T-helper 17 cell (primary cell): ENCODE measurements at regions not wholly inside any gene's neighbourhood (a gene's known extent, or its start where the extent isn't known, plus 50 kb on each side); places are given as distances from the start of the nearest gene placed in this dataset.

Experiments used
- ATAC-seq: fragments of 150-1000 bp; cut with Tn5 transposase; 2 replicates; pipeline ENCODE4 v1.10.0; 2021; ENCODE audit warnings: mild to moderate bottlenecking, moderate library complexity
- DNase-seq, 3 donors: peaks; one replicate each; pipeline versions ENCODE4 v3.0.0 to v3.0.0-alpha.2; 2020 to 2021
- H3K9me3 ChIP-seq: one replicate; pipeline ENCODE4 v1.7.0; 2013; ENCODE audit warnings: low read length, mild to moderate bottlenecking; ENCODE audit not compliant: control insufficient read depth, poor library complexity, severe bottlenecking
- H3K27ac Mint-ChIP-seq: one replicate; pipeline ENCODE4 v1.8.0; 2022; ENCODE audit warnings: mild to moderate bottlenecking, moderate library complexity, mixed read lengths
- H3K27me3 Mint-ChIP-seq: one replicate; pipeline ENCODE4 v1.8.0; 2022; ENCODE audit warnings: mixed read lengths
- H3K36me3 Mint-ChIP-seq: one replicate; pipeline ENCODE4 v1.8.0; 2022; ENCODE audit warnings: low read depth, mixed read lengths
- H3K4me1 Mint-ChIP-seq: one replicate; pipeline ENCODE4 v1.8.0; 2022; ENCODE audit warnings: mild to moderate bottlenecking, mixed read lengths
- H3K4me3 Mint-ChIP-seq: one replicate; pipeline ENCODE4 v1.8.0; 2022; ENCODE audit warnings: mild to moderate bottlenecking, moderate library complexity, mixed read lengths

GRCh38 chr2:11904029-11904428 lies 157.6 kb downstream of the LPIN1 start:
- Mint-ChIP-seq H3K36me3 (peaks cover 2% of the 10 kb centered on the region), H3K4me1 (peaks cover 4% of the 10 kb centered on the region), H3K27ac (peak overlapping the region; percentile 10), H3K4me3 (no peak overlapping the region), H3K27me3 (no peaks in the 10 kb centered on the region)
- DNase-seq (no peak), ATAC-seq (peak; percentile 61)
- no peaks in the 10 kb centered on the region for H3K9me3 ChIP-seq

- ATAC-seq (no peak), DNase-seq (no peak)
- Mint-ChIP-seq H3K4me1 (peaks cover 4% of the 10 kb centered on the region), H3K27ac (no peak overlapping the region), H3K4me3 (no peak overlapping the region), H3K27me3 (peaks cover 4% of the 10 kb centered on the region), H3K36me3 (peaks cover 2% of the 10 kb centered on the region)
- no peaks in the 10 kb centered on the region for H3K9me3 ChIP-seq
These were observed 158.5 kb downstream of the LPIN1 start for GRCh38 chr2:11904941-11905340.

DNA sequence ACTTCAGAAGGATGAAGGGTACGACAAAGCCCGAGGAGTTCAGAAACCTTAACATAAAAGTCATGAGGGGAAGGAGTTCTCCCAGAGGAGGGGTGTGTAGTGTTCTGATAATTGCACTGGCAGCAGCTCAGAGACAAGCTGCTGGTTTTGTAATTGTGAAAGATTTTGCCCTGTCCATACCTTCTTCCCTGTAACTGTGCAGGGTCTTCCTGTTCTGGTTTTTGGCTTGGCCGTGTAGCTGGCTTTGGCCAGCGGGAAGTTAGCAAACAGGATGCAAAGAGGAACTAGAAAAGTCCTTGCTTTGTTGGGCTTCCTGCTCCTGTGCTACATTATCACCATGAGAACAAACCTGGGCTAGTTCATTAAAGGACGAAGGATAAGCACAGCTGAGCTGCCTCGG lies 160.8 kb downstream of the LPIN1 start:
- DNase-seq (no peak), ATAC-seq (no peak)
- Mint-ChIP-seq H3K4me3 (no peak overlapping the region), H3K36me3 (no peaks in the 10 kb centered on the region), H3K27ac (no peak overlapping the region), H3K4me1 (no peaks in the 10 kb centered on the region), H3K27me3 (peaks cover 4% of the 10 kb centered on the region)
- no peaks in the 10 kb centered on the region for H3K9me3 ChIP-seq

GRCh38 chr2:11910971-11911370 lies 164.5 kb downstream of the LPIN1 start:
- no peaks in the 10 kb centered on the region for H3K4me1 Mint-ChIP-seq
- ATAC-seq (no peak), DNase-seq (no peak)
- peaks cover 2% of the 10 kb centered on the region for H3K36me3 Mint-ChIP-seq
- H3K27me3 Mint-ChIP-seq = peaks cover 4% of the 10 kb centered on the region
- no peak overlapping the region for H3K27ac Mint-ChIP-seq
- H3K9me3 ChIP-seq = no peaks in the 10 kb centered on the region
- H3K4me3 Mint-ChIP-seq = no peak overlapping the region

DNA sequence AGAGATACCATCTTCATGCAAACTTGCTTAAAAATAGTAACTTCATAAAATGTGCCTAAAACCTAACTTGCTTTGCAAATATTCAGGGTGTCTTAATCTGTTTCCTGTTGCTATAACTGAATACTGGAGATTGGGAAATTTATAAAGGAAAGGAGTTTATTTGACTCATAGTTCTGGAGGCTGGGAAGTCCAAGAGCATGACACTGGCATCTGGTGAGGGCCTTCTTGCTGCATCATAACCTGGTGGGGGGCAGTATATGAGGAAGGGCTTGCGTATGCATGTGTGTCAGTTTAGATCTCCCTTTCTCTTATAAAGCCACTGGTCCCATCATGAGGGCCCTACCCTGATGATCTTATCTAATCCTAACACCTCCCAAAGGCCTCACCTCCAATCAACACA lies 166.5 kb downstream of the LPIN1 start:
- no peak overlapping the region for H3K4me3 Mint-ChIP-seq
- H3K27me3 Mint-ChIP-seq = peaks cover 4% of the 10 kb centered on the region
- H3K9me3 ChIP-seq = no peaks in the 10 kb centered on the region
- DNase-seq (no peak), ATAC-seq (no peak)
- no peak overlapping the region for H3K27ac Mint-ChIP-seq
- H3K4me1 Mint-ChIP-seq = no peaks in the 10 kb centered on the region
- H3K36me3 Mint-ChIP-seq = peaks cover 2% of the 10 kb centered on the region

DNA sequence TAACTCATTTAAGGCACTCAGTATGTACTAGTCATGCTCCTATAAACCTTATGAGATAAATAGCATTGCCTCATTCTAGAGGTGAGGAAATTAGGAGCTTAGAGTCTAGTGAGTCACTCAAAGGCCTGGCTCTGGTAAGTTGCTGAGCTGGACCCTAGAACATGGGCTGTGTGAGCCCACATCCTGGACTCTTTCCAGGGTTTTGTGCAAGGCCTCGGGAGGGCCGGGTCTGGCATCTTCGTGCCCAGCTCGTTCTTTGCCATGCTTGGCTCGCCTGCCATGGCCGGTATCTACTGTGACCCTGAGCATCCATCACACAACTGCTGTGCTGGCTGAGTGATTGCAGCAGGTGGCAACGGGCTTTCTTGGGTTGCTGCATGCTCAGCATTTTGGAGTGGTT lies 168.0 kb downstream of the LPIN1 start:
- Mint-ChIP-seq H3K27ac (no peak overlapping the region), H3K4me3 (no peak overlapping the region), H3K36me3 (peaks cover 2% of the 10 kb centered on the region), H3K4me1 (no peaks in the 10 kb centered on the region), H3K27me3 (peaks cover 3% of the 10 kb centered on the region)
- no peaks in the 10 kb centered on the region for H3K9me3 ChIP-seq
- ATAC-seq (no peak), DNase-seq (no peak)

DNA sequence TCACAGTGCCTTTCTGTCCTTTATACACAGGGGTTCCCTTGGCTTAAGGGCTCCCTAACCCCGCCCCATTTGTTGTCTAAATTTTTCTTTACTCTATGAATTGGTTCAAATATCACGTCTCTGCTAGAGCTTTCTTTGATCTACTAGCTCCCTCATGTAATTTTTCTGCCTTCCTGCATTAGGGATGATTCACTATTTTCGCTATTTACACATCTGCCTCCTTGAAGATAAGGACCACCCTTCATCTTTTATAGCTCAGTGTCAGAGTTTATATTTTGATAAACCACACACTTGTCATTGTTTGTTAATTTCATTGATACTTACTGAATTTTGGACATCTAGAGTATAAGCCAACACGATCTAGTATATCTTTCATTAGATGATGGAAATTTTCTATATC lies 169.2 kb downstream of the LPIN1 start:
- Mint-ChIP-seq H3K4me1 (no peaks in the 10 kb centered on the region), H3K4me3 (no peak overlapping the region), H3K27ac (no peak overlapping the region), H3K36me3 (peaks cover 2% of the 10 kb centered on the region), H3K27me3 (no peaks in the 10 kb centered on the region)
- H3K9me3 ChIP-seq = no peaks in the 10 kb centered on the region
- DNase-seq (no peak), ATAC-seq (no peak)

DNA sequence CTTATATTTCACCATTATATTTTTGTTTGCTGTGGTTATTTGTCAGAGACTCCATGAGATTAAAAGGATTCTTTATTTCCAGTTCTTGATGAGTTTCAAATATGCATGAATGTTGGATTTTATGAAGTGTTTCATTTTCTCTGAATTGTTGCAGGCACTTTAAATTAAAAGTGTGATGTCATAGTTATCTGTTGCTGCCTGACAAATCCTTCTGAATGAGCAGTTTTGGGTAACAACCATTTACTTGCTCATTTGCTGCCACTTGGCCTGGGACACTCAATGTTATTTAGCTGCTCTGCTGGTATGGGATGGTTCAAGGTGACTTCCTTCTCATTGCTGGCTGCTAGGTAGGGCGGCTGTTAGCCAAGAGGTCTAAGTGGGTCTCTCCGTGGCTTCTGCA lies 173.5 kb downstream of the LPIN1 start:
- ATAC-seq (no peak), DNase-seq (no peak)
- H3K9me3 ChIP-seq = no peaks in the 10 kb centered on the region
- H3K4me3 Mint-ChIP-seq = no peak overlapping the region
- no peak overlapping the region for H3K27ac Mint-ChIP-seq
- peaks cover 10% of the 10 kb centered on the region for H3K27me3 Mint-ChIP-seq
- H3K36me3 Mint-ChIP-seq = peaks cover 4% of the 10 kb centered on the region
- peaks cover 2% of the 10 kb centered on the region for H3K4me1 Mint-ChIP-seq

DNA sequence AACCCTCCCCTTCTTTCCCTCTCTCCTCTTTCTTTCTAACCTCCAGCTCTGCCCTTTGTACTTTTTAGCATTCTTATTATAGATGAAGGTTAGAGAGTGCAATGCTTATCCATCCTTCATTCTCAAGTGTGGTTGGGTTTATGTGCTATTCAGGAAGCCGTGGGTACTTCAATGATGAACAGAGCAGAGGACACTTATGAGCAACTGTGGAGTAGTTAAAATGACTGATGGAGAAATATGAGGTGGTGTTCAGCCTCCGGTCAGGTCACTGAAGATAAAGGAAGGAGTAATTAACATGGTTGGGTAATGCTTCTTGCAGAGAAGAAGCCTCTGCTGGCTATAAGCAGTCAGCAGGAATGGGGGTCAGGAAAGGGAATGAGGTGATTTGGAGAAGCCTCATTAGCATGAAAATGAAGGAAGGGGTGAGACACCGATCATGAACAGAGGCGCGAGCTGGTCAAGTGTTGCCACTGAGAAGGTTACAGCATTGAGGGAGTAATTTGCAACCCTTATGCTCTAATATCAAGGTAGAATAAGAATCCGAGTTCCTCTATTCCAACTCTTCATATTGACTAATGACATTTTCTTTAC lies 174.7 kb downstream of the LPIN1 start:
- DNase-seq (no peak), ATAC-seq (no peak)
- H3K4me3 Mint-ChIP-seq = no peak overlapping the region
- peaks cover 2% of the 10 kb centered on the region for H3K4me1 Mint-ChIP-seq
- H3K36me3 Mint-ChIP-seq = peaks cover 2% of the 10 kb centered on the region
- no peaks in the 10 kb centered on the region for H3K9me3 ChIP-seq
- peaks cover 15% of the 10 kb centered on the region for H3K27me3 Mint-ChIP-seq
- no peak overlapping the region for H3K27ac Mint-ChIP-seq

GRCh38 chr2:11922294-11922693 lies 175.9 kb downstream of the LPIN1 start:
- H3K27me3 Mint-ChIP-seq = peaks cover 15% of the 10 kb centered on the region
- H3K4me3 Mint-ChIP-seq = no peak overlapping the region
- peaks cover 2% of the 10 kb centered on the region for H3K36me3 Mint-ChIP-seq
- no peaks in the 10 kb centered on the region for H3K9me3 ChIP-seq
- ATAC-seq = no peak
- DNase-seq = no peak
- H3K4me1 Mint-ChIP-seq = peaks cover 2% of the 10 kb centered on the region
- peak overlapping the region; percentile 24 for H3K27ac Mint-ChIP-seq

- ATAC-seq = no peak
- Mint-ChIP-seq H3K4me1 (peaks cover 2% of the 10 kb centered on the region), H3K36me3 (peaks cover 2% of the 10 kb centered on the region), H3K4me3 (no peak overlapping the region), H3K27ac (no peak overlapping the region), H3K27me3 (peaks cover 15% of the 10 kb centered on the region)
- DNase-seq = no peak
- H3K9me3 ChIP-seq = no peaks in the 10 kb centered on the region
These were observed 177.5 kb downstream of the LPIN1 start for GRCh38 chr2:11923935-11924334.

DNA sequence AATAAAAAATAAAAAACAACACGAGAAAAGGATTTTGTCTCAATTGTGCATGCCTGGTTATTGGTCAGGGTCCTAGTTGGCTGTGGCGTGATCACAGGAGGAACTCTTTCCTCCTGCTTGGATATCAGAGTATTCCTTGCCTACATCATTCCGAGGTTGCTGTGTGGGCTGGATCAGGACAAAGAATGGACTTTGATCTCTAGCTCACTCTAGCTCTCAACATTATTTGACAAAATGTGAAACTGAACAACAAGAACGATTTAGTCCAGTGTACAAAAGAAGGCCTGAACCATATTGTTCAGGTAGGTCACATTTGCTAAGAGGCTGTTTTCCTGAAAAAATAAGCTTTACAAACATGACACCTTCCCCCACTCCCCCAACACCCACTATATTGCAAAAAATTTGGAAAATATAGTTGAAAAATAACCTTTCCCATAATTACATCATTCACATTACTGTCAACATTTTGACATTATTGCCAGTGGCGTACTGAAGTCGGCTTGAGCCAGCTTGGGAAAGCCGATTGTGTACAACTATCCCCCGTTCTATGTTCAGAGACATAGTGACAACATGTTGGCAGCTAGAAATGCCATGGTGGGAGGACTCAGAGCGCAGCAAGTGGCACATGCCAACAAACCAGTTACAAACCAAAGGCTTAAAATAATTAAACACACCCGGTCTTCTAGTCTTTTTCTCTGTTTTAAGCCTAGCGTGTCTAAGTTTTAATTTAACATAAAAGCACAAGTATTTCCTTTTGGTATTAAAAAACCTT lies 179.0 kb downstream of the LPIN1 start:
- Mint-ChIP-seq H3K27me3 (peaks cover 15% of the 10 kb centered on the region), H3K4me1 (peaks cover 6% of the 10 kb centered on the region), H3K36me3 (peaks cover 2% of the 10 kb centered on the region), H3K27ac (no peak overlapping the region), H3K4me3 (no peak overlapping the region)
- DNase-seq (no peak), ATAC-seq (no peak)
- H3K9me3 ChIP-seq = no peaks in the 10 kb centered on the region

DNA sequence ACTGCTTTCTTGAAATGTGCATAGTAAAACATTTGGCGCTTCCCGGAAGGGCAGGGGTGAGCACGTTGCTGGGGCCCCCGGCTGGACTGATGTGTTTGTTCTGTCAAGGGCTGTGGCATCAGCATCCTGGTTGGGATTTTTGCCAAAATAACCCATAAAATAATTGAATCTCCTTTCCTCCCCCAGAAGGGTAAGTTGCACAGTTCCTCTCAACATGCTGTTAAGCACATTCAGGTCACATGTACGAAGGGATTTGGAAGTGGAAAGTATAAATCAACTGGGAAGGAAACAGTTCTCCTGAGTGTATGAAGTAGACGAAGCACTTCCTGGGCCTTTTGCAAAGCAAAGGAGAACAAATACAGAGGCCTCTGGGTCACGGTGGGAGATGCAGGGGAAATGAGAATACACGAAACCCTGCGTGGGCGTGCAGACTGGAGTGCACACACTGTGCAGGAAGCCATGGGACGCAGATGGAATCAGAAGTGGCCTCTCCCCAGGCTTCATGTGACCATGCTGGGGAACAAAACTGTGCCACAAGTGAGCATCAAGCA lies 183.9 kb downstream of the LPIN1 start:
- Mint-ChIP-seq H3K36me3 (no peaks in the 10 kb centered on the region), H3K4me1 (peaks cover 5% of the 10 kb centered on the region), H3K27me3 (peaks cover 5% of the 10 kb centered on the region), H3K4me3 (no peak overlapping the region), H3K27ac (peak overlapping the region; percentile 5)
- ATAC-seq (no peak), DNase-seq (no peak)
- no peaks in the 10 kb centered on the region for H3K9me3 ChIP-seq

GRCh38 chr2:11932048-11932512 lies 185.6 kb downstream of the LPIN1 start:
- H3K27me3 Mint-ChIP-seq = no peaks in the 10 kb centered on the region
- H3K4me1 Mint-ChIP-seq = peaks cover 5% of the 10 kb centered on the region
- ATAC-seq = no peak
- H3K9me3 ChIP-seq = no peaks in the 10 kb centered on the region
- no peak for DNase-seq
- H3K4me3 Mint-ChIP-seq = no peak overlapping the region
- H3K36me3 Mint-ChIP-seq = no peaks in the 10 kb centered on the region
- no peak overlapping the region for H3K27ac Mint-ChIP-seq
